ENCODE measurements at regions not wholly inside any gene's neighbourhood (a gene's known extent, or its start where the extent isn't known, plus 50 kb on each side); places are given as distances from the start of the nearest gene placed in this dataset.

DNA sequence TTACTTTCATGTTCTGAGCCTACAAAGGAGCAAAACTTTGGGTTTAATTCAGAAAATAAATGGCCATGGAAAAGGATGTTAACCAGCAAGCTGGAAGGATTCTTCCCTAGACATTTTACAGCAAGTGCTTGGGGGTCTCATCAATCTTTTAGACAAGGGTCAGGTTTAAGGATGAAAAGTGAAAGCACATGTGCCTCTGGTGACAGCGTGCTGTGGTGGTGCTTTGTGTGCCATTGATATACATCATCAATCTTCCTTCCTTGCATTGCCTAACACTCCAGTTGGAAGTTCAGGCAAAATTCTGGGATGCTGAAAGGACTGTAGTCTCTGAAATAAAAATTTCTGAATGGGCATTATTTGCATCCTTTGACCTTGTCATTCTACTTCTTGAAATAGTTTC, 171.2 kb downstream of the KCNE4 start:
- TF ChIP-seq, protein P1, sequence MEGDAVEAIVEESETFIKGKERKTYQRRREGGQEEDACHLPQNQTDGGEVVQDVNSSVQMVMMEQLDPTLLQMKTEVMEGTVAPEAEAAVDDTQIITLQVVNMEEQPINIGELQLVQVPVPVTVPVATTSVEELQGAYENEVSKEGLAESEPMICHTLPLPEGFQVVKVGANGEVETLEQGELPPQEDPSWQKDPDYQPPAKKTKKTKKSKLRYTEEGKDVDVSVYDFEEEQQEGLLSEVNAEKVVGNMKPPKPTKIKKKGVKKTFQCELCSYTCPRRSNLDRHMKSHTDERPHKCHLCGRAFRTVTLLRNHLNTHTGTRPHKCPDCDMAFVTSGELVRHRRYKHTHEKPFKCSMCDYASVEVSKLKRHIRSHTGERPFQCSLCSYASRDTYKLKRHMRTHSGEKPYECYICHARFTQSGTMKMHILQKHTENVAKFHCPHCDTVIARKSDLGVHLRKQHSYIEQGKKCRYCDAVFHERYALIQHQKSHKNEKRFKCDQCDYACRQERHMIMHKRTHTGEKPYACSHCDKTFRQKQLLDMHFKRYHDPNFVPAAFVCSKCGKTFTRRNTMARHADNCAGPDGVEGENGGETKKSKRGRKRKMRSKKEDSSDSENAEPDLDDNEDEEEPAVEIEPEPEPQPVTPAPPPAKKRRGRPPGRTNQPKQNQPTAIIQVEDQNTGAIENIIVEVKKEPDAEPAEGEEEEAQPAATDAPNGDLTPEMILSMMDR (conservative IDR thresholded peaks at IDR 0.05; ENCODE audit: low read depth, low read length) = no peak
- H3K4me3 ChIP-seq (ENCODE audit: low read depth, low read length) = no peak overlapping the region
- DNase-seq (ENCODE audit: low read depth) = no peak

DNA sequence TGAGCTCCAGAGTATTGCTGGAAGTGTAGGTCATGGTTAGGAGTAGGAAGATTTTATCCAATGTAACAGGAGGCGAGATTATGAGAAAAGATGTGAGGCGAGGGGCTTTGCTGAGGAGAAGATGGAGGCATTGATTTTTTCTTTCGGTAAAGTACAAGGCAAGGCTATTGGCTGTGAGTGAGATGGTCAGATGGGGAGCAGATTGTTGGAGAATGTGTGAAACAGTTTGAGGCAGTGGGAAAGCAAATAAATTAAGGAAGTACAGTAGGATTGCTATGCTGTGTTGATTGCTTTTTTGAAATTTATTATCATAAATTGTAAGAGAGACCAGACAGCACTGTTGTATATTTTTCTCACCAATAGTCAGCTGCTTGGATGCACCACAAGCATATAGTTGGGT, 173.3 kb downstream of the KCNE4 start:
- TF ChIP-seq, protein P1 (conservative IDR thresholded peaks at IDR 0.05; ENCODE audit: low read depth, low read length) = no peak
- H3K4me3 ChIP-seq (ENCODE audit: low read depth, low read length) = no peak overlapping the region
- no peak for DNase-seq (ENCODE audit: low read depth)

DNA sequence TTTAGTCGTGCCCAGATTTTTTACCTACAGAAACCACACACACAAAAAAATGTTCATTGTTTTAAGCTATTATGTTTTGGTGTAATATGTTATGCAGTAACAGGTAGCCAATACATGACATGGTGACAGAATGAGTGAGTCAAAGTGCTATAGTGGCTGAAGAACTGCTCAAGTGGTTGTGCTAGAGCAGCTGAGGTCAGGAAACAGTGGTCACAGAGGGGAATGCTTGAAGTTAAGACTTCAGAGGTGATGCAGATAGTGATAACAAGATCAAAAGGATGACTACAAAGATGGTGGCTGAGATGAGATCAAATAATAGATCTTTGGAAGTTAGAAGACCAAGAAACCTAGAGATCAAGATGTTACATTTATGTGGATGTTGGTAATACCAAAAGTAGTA, 174.3 kb downstream of the KCNE4 start:
- no peak for DNase-seq (ENCODE audit: low read depth)
- no peak overlapping the region for H3K4me3 ChIP-seq (ENCODE audit: low read depth, low read length)
- TF ChIP-seq, protein P1 (conservative IDR thresholded peaks at IDR 0.05; ENCODE audit: low read depth, low read length) = no peak

DNA sequence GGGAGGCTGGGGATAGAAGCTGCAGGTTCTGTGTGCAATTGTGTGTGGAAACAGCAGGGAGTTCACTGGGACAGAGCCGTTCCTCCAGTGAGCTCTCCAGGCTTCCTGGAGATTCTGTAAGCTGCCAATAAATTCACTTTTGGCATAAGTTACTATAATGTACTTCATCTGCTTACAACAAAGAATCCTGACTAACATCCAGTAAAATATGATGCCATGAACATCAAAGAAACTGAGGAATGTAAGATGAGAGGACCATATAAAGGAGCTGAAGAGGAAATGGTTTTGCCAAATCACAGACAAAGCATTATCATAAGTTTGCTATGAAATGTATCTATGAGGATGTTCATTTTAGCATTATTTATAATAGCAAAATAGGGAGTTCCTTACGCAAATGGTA, 175.3 kb downstream of the KCNE4 start:
- DNase-seq (ENCODE audit: low read depth) = no peak
- TF ChIP-seq, protein P1 (conservative IDR thresholded peaks at IDR 0.05; ENCODE audit: low read depth, low read length) = no peak
- no peak overlapping the region for H3K4me3 ChIP-seq (ENCODE audit: low read depth, low read length)

DNA sequence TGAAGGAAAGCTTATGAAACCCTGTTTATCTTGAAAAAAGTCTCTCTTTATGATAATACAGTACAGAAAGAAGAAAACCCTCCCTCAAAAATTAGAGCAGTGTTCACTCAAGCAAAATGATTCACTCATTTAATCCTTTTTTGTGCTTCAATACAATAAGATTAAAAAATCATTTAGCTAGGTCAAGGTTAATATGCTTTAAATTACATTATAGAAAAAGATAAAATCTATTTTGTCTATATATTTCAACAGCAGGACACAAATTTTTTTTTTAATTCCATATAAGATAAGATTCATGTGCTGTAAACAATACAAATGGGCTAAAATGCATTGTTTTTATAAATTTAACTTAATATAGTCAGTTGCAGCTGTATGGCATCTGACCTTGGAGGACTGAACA, 176.9 kb downstream of the KCNE4 start:
- H3K4me3 ChIP-seq (ENCODE audit: low read depth, low read length) = no peak overlapping the region
- TF ChIP-seq, protein P1 (conservative IDR thresholded peaks at IDR 0.05; ENCODE audit: low read depth, low read length) = no peak
- DNase-seq (ENCODE audit: low read depth) = no peak

DNA sequence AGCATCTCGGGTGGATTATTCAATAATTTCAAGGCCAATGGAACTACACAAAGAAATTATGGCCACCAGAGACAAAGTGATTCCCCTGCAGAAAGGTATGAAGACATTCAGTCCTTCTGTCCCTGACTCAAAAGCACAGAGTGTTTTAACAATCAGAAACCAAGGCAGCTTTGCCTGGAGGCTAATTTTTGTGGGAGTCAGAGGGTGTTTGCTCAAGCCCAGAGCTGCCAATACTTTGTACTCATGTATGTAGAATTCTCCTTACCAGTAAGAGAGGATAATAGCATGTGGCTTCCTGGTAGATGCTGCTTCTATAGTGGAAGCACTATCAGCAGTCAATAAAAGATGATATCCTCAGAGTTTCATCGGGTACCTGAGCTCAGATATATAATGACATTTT, 178.4 kb downstream of the KCNE4 start:
- no peak for DNase-seq (ENCODE audit: low read depth)
- TF ChIP-seq, protein P1 (conservative IDR thresholded peaks at IDR 0.05; ENCODE audit: low read depth, low read length) = no peak
- no peak overlapping the region for H3K4me3 ChIP-seq (ENCODE audit: low read depth, low read length)

DNA sequence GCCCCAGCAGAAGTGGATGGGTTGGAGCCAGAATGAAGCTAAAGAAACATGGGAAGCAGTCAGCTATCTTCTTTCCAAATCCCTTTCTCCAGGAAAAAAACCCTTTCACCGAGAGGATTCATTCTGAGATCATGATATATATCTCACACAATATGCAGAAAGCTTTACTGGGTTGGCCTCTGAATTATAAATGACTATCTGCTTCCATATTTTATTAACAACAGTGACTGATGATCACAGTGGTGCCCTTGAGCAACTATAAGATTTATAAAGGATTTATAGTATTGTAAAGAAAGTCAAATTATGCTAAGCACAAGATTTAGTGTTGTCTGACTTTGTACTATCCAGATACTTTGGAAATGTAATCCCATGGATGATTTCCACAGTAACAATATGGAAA, 180.3 kb downstream of the KCNE4 start:
- DNase-seq (ENCODE audit: low read depth) = no peak
- no peak overlapping the region for H3K4me3 ChIP-seq (ENCODE audit: low read depth, low read length)
- TF ChIP-seq, protein P1 (conservative IDR thresholded peaks at IDR 0.05; ENCODE audit: low read depth, low read length) = no peak
